ENCODE measurements at regions not wholly inside any gene's neighbourhood (a gene's known extent, or its start where the extent isn't known, plus 50 kb on each side); places are given as distances from the start of the nearest gene placed in this dataset.
A peak's percentile ranks its signal among the peaks of the same experiment; 100 is the strongest.

GRCh38 chr1:93016171-93016570 lies 54.9 kb upstream of the DIPK1A start:
- Histone ChIP-seq H3K27me3 (ENCODE audit: insufficient read depth, low read length, poor library complexity, severe bottlenecking) (no peaks in the 10 kb centered on the region), H2AFZ (ENCODE audit: low read length) (0 out of 2 replicates have a peak overlapping the region, but pooled peaks have one; percentile 50), H3K9me2 (replicated peaks; ENCODE audit: low read depth, low read length) (no peaks in the 10 kb centered on the region), H3K9me3 (ENCODE audit: insufficient read depth, low read depth, low read length) (no peaks in the 10 kb centered on the region), H3K4me1 (ENCODE audit: insufficient read depth, low read length, poor library complexity, severe bottlenecking) (peaks cover 10% of the 10 kb centered on the region), H3F3A (ENCODE audit: low read depth) (no peaks in the 10 kb centered on the region), H3K36me3 (ENCODE audit: insufficient read depth, low read length) (no peaks in the 10 kb centered on the region), H3K4me2 (ENCODE audit: low read depth, low read length, poor library complexity, severe bottlenecking) (no peak overlapping the region), H4K20me1 (ENCODE audit: insufficient read depth, low read length, poor library complexity, severe bottlenecking) (no peaks in the 10 kb centered on the region), H3K4me3 (ENCODE audit: low read length, poor library complexity, severe bottlenecking) (no peak overlapping the region), H3K79me2 (ENCODE audit: insufficient read depth, low read length) (no peaks in the 10 kb centered on the region), H3K9ac (ENCODE audit: low read depth, low read length, poor library complexity, severe bottlenecking) (no peak overlapping the region)
- no peak for TF ChIP-seq EZH2phosphoT487 (IDR thresholded peaks at IDR 0.05; ENCODE audit: borderline replicate concordance)
- TF ChIP-seq CTCF (conservative IDR thresholded peaks at IDR 0.05; ENCODE audit: low read length), result no peak

- no peaks in the 10 kb centered on the region for H3K27me3 ChIP-seq (ENCODE audit: insufficient read depth, low read length, poor library complexity, severe bottlenecking)
- H3K9ac ChIP-seq (ENCODE audit: low read depth, low read length, poor library complexity, severe bottlenecking), result no peak overlapping the region
- H3K79me2 ChIP-seq (ENCODE audit: insufficient read depth, low read length), result no peaks in the 10 kb centered on the region
- H2AFZ ChIP-seq (ENCODE audit: low read length), result peak overlapping the region; percentile 55; the same call in 1 of the 2 replicates
- no peaks in the 10 kb centered on the region for H4K20me1 ChIP-seq (ENCODE audit: insufficient read depth, low read length, poor library complexity, severe bottlenecking)
- TF ChIP-seq CTCF (conservative IDR thresholded peaks at IDR 0.05; ENCODE audit: low read length) (peak; percentile 94), EZH2phosphoT487 (IDR thresholded peaks at IDR 0.05; ENCODE audit: borderline replicate concordance) (no peak)
- H3F3A ChIP-seq (ENCODE audit: low read depth), result no peaks in the 10 kb centered on the region
- H3K4me1 ChIP-seq (ENCODE audit: insufficient read depth, low read length, poor library complexity, severe bottlenecking), result no peaks in the 10 kb centered on the region
- H3K9me2 ChIP-seq (replicated peaks; ENCODE audit: low read depth, low read length), result no peaks in the 10 kb centered on the region
- H3K36me3 ChIP-seq (ENCODE audit: insufficient read depth, low read length), result no peaks in the 10 kb centered on the region
- peak overlapping the region; percentile 0 for H3K4me2 ChIP-seq (ENCODE audit: low read depth, low read length, poor library complexity, severe bottlenecking)
- H3K9me3 ChIP-seq (ENCODE audit: insufficient read depth, low read depth, low read length), result no peaks in the 10 kb centered on the region
- H3K4me3 ChIP-seq (ENCODE audit: low read length, poor library complexity, severe bottlenecking), result no peak overlapping the region
Measured at GRCh38 chr1:93021539-93022134, 57.4 kb upstream of the MTF2 start.

GRCh38 chr1:93022580-93022979 lies 56.5 kb upstream of the MTF2 start:
- Histone ChIP-seq H3K27me3 (ENCODE audit: insufficient read depth, low read length, poor library complexity, severe bottlenecking) (no peaks in the 10 kb centered on the region), H3K4me3 (ENCODE audit: low read length, poor library complexity, severe bottlenecking) (no peak overlapping the region), H3K9me3 (ENCODE audit: insufficient read depth, low read depth, low read length) (no peaks in the 10 kb centered on the region), H3K9ac (ENCODE audit: low read depth, low read length, poor library complexity, severe bottlenecking) (no peak overlapping the region), H3K4me1 (ENCODE audit: insufficient read depth, low read length, poor library complexity, severe bottlenecking) (no peaks in the 10 kb centered on the region), H3F3A (ENCODE audit: low read depth) (no peaks in the 10 kb centered on the region), H3K36me3 (ENCODE audit: insufficient read depth, low read length) (no peaks in the 10 kb centered on the region), H3K4me2 (ENCODE audit: low read depth, low read length, poor library complexity, severe bottlenecking) (no peak overlapping the region), H2AFZ (ENCODE audit: low read length) (no peak overlapping the region), H3K79me2 (ENCODE audit: insufficient read depth, low read length) (no peaks in the 10 kb centered on the region), H4K20me1 (ENCODE audit: insufficient read depth, low read length, poor library complexity, severe bottlenecking) (no peaks in the 10 kb centered on the region), H3K9me2 (replicated peaks; ENCODE audit: low read depth, low read length) (no peaks in the 10 kb centered on the region)
- TF ChIP-seq EZH2phosphoT487 (IDR thresholded peaks at IDR 0.05; ENCODE audit: borderline replicate concordance) (no peak), CTCF (conservative IDR thresholded peaks at IDR 0.05; ENCODE audit: low read length) (no peak)
